SU-DHL-6 (cell line): ENCODE measurements at regions not wholly inside any gene's neighbourhood (a gene's known extent, or its start where the extent isn't known, plus 50 kb on each side); places are given as distances from the start of the nearest gene placed in this dataset.

Experiments
- H2AFZ ChIP-seq: fragments of 200-600 bp; sonication (generic); 2 replicates; pipeline ENCODE4 v1.6.1; 2014; ENCODE audit warnings: low read depth, mild to moderate bottlenecking, moderate library complexity, mixed read lengths, antibody characterized with exemption, low read length; ENCODE audit not compliant: severe bottlenecking
- H3F3A ChIP-seq: fragments of 200-600 bp; shearing (Covaris generic); 2 replicates; pipeline ENCODE4 v1.6.0; 2016; ENCODE audit warnings: antibody characterized with exemption, mild to moderate bottlenecking; ENCODE audit not compliant: insufficient read depth
- H3K27ac ChIP-seq: fragments of 200-600 bp; sonication (generic); 2 replicates; pipeline ENCODE4 v1.5.1; 2016; ENCODE audit warnings: low read depth, mild to moderate bottlenecking, low read length, moderate library complexity, mixed read lengths
- H3K27me3 ChIP-seq: fragments of 200-600 bp; sonication (generic), shearing (Covaris generic); 2 replicates; pipeline ENCODE4 v1.6.0; 2014; ENCODE audit warnings: mild to moderate bottlenecking, low read length
- H3K36me3 ChIP-seq: fragments of 200-600 bp; sonication (generic); 2 replicates; pipeline ENCODE4 v1.6.1; 2014; ENCODE audit warnings: mild to moderate bottlenecking, low read length, mixed read lengths
- H3K4me2 ChIP-seq: fragments of 300-600, 200-600 bp; shearing (Covaris generic), sonication (generic); 2 replicates; pipeline ENCODE4 v1.6.0; 2014; ENCODE audit warnings: low read length, low read depth, mild to moderate bottlenecking; ENCODE audit not compliant: poor library complexity, severe bottlenecking
- H3K4me3 ChIP-seq: fragments of 200-600 bp; sonication (generic); 2 replicates; pipeline ENCODE4 v1.5.1; 2014; ENCODE audit warnings: antibody characterized with exemption, low read length, mild to moderate bottlenecking, mixed read lengths; ENCODE audit not compliant: insufficient read depth, poor library complexity, severe bottlenecking
- H3K79me2 ChIP-seq: fragments of 200-600 bp; sonication (generic); 2 replicates; pipeline ENCODE4 v1.6.1; 2014; ENCODE audit warnings: mild to moderate bottlenecking, low read length, moderate library complexity; ENCODE audit not compliant: insufficient read depth
- H3K9ac ChIP-seq: fragments of 200-600 bp; sonication (generic); 2 replicates; pipeline ENCODE4 v1.7.0; 2014; ENCODE audit warnings: mild to moderate bottlenecking, low read length
- H3K9me2 ChIP-seq: fragments of 200-600 bp; sonication (generic); replicated peaks from 2 replicates; pipeline ENCODE4 v1.6.1; 2014; ENCODE audit warnings: low read length; ENCODE audit not compliant: insufficient read depth
- H3K9me3 ChIP-seq: fragments of 200-600 bp; sonication (generic); 2 replicates; pipeline ENCODE4 v1.6.1; 2014; ENCODE audit warnings: low read length, mixed read lengths; ENCODE audit not compliant: insufficient read depth
- H4K20me1 ChIP-seq: fragments of 200-600 bp; sonication (generic); 2 replicates; pipeline ENCODE4 v1.6.1; 2014; ENCODE audit warnings: low read depth, mild to moderate bottlenecking, antibody characterized with exemption, low read length, moderate library complexity, mixed read lengths
- EZH2phosphoT487 ChIP-seq: fragments of 200-600 bp; sonication (generic), shearing (Covaris generic); conservative IDR thresholded peaks from 2 replicates; pipeline ENCODE4 v1.6.1; 2018; ENCODE audit warnings: mild to moderate bottlenecking, antibody characterized with exemption, low read length, moderate library complexity, mixed read lengths
- TF ChIP-seq, protein P1 (sequence below): fragments of 200-600 bp; sonication (generic); IDR thresholded peaks from one replicate; pipeline ENCODE4 v1.5.1; 2017; ENCODE audit warnings: antibody characterized with exemption, mild to moderate bottlenecking, low read length, moderate library complexity; ENCODE audit not compliant: insufficient read depth, poor library complexity, severe bottlenecking

- no peaks in the 10 kb centered on the region for H3K36me3 ChIP-seq
- TF ChIP-seq, protein P1, sequence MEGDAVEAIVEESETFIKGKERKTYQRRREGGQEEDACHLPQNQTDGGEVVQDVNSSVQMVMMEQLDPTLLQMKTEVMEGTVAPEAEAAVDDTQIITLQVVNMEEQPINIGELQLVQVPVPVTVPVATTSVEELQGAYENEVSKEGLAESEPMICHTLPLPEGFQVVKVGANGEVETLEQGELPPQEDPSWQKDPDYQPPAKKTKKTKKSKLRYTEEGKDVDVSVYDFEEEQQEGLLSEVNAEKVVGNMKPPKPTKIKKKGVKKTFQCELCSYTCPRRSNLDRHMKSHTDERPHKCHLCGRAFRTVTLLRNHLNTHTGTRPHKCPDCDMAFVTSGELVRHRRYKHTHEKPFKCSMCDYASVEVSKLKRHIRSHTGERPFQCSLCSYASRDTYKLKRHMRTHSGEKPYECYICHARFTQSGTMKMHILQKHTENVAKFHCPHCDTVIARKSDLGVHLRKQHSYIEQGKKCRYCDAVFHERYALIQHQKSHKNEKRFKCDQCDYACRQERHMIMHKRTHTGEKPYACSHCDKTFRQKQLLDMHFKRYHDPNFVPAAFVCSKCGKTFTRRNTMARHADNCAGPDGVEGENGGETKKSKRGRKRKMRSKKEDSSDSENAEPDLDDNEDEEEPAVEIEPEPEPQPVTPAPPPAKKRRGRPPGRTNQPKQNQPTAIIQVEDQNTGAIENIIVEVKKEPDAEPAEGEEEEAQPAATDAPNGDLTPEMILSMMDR: no peak
- no peak for TF ChIP-seq EZH2phosphoT487
- H3F3A ChIP-seq: no peaks in the 10 kb centered on the region
- H3K27me3 ChIP-seq: no peaks in the 10 kb centered on the region
- no peak overlapping the region for H3K9ac ChIP-seq
- no peak overlapping the region for H3K27ac ChIP-seq
- H3K9me3 ChIP-seq: no peaks in the 10 kb centered on the region
- no peaks in the 10 kb centered on the region for H3K9me2 ChIP-seq
- H3K79me2 ChIP-seq: no peaks in the 10 kb centered on the region
- H2AFZ ChIP-seq: no peak overlapping the region
- no peak overlapping the region for H3K4me3 ChIP-seq
- H3K4me2 ChIP-seq: no peak overlapping the region
- H4K20me1 ChIP-seq: no peaks in the 10 kb centered on the region
These were observed 66.3 kb downstream of the ITM2A start for GRCh38 chrX:79300856-79301255.

DNA sequence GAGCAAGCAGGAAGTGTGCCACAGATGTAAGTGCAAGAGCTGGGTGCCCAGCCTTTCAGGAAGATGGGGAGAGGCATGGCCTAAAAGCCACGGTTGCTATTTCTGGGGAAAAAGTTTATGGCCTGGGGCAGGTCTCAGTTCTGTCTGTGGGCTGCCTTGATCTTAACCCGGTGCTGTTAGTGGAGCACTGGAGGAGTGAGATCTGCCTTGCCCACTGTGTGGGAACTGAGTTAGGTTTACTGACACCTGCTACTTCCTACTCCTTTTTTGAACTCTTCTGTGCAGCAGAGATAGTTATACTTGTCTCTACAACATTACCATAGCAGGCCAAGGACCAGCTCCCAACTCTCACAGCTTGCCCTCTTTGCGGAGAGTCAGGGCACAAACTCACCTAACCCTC, 76.5 kb downstream of the ITM2A start:
- no peaks in the 10 kb centered on the region for H3K9me3 ChIP-seq
- TF ChIP-seq EZH2phosphoT487: no peak
- TF ChIP-seq, protein P1: no peak

DNA sequence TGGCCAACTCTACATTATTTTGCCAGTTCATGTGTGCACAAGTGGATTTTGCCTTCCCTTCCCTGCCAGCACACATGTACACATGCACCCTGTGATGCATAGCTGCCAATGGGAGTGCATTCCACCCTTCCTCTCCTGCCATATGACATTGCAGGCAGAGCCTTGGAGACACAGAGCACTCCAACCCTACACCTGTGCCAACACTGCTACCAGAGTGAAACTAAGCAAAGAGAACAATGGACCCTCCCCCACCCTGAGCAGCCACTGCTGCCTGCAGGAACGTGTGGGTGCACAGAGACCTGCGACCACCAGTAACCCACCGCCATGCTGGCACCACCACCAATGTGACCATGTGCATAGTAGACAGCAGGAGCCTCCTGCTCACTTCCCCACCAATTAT, 78.4 kb downstream of the ITM2A start:
- no peak overlapping the region for H2AFZ ChIP-seq
- H3K9ac ChIP-seq: no peak overlapping the region
- H3K4me2 ChIP-seq: no peak overlapping the region
- no peaks in the 10 kb centered on the region for H4K20me1 ChIP-seq
- H3K79me2 ChIP-seq: no peaks in the 10 kb centered on the region
- no peaks in the 10 kb centered on the region for H3K9me3 ChIP-seq
- no peak overlapping the region for H3K27ac ChIP-seq
- no peaks in the 10 kb centered on the region for H3K27me3 ChIP-seq
- H3K4me3 ChIP-seq: no peak overlapping the region
- TF ChIP-seq EZH2phosphoT487: no peak
- TF ChIP-seq, protein P1: no peak
- no peaks in the 10 kb centered on the region for H3F3A ChIP-seq
- no peaks in the 10 kb centered on the region for H3K36me3 ChIP-seq
- no peaks in the 10 kb centered on the region for H3K9me2 ChIP-seq

More for the DNA sequence above, 76.5 kb downstream of the ITM2A start:
- no peak overlapping the region for H3K27ac ChIP-seq
- no peaks in the 10 kb centered on the region for H4K20me1 ChIP-seq
- H3K9ac ChIP-seq: no peak overlapping the region
- no peaks in the 10 kb centered on the region for H3F3A ChIP-seq
- no peaks in the 10 kb centered on the region for H3K79me2 ChIP-seq
- H2AFZ ChIP-seq: no peak overlapping the region
- H3K9me2 ChIP-seq: no peaks in the 10 kb centered on the region
- no peak overlapping the region for H3K4me3 ChIP-seq
- no peak overlapping the region for H3K4me2 ChIP-seq
- no peaks in the 10 kb centered on the region for H3K27me3 ChIP-seq
- H3K36me3 ChIP-seq: no peaks in the 10 kb centered on the region
